Jurkat, Clone E6-1 (cell line): ENCODE measurements at regions not wholly inside any gene's neighbourhood (a gene's known extent, or its start where the extent isn't known, plus 50 kb on each side); places are given as distances from the start of the nearest gene placed in this dataset.

ENCODE experiments used
- DNase-seq: peaks from one replicate; pipeline ENCODE4 v3.0.0-alpha.2; 2011; ENCODE audit warnings: low read depth, low spot score
- H3K4me3 ChIP-seq: 2 replicates; pipeline ENCODE4 v1.5.1; 2011; ENCODE audit warnings: mild to moderate bottlenecking, low read length, control low read depth, moderate library complexity

DNA sequence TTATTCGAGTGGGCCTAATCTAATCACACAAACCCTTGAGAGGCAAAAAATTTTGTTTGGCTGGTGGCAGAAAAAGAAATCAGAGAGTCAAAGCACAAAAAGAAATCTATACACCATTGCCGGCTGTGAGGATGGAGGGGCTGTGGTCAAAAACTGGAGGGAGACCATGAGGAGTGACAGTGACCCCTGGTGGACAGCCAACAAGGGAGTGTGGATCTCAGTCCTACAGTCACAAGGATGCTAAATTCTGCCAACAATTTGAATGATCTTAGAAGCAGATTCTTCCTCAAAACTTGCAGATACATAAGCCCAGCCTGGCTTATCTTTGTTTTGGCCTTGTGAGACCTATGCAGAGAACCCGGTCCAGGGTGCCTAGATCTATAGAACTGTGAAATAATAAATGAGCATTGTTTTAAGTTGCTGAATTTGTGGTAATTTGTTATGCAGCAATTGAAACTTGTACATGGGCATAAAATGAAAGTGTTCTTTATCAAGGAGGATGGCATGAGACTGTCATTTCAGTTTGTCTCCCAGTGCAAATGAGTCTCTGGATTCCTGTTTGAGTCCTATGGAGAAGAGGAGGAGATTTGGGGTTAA lies 103.0 kb upstream of the ARHGEF26 start:
- no peak overlapping the region for H3K4me3 ChIP-seq
- DNase-seq, result peak; percentile 9

DNA sequence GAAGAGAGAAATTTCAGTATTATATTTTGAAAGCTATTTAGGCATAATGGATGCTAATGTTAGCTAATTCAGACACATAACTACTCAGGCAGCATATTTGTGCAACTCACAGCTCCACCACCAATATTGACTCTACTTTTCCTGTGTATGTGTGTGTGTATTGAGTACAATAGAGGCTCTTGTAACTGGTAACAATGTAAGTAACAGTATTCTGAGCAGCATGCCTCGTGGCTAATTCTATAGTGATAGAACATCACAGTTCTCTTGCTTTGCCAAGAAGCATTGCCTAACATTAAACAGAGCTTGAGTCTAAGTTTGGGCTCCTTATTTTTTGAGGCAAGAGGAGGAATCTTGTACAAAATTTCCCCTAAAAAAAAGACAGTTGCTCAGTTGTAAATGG lies 98.6 kb upstream of the ARHGEF26 start:
- no peak overlapping the region for H3K4me3 ChIP-seq
- no peak for DNase-seq

DNA sequence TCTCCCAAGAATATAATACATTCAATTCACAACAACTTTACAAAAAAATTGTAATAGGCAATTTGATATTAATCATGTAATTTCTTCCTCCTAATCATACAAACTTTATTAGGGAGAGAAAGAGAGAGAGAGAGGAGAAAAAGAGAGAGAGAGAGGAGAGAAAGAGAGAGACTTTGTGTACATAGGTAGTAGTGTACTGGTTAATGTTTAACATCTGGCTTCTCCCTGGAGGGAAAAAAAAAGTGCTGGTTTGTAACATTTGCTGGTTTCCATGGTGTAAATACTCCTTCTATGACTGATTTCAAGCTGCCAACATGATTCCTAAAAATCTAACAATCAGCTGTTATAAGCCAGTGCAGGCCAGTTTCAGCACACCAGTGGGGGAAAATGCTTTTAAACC lies 98.0 kb upstream of the ARHGEF26 start:
- no peak for DNase-seq
- no peak overlapping the region for H3K4me3 ChIP-seq

DNA sequence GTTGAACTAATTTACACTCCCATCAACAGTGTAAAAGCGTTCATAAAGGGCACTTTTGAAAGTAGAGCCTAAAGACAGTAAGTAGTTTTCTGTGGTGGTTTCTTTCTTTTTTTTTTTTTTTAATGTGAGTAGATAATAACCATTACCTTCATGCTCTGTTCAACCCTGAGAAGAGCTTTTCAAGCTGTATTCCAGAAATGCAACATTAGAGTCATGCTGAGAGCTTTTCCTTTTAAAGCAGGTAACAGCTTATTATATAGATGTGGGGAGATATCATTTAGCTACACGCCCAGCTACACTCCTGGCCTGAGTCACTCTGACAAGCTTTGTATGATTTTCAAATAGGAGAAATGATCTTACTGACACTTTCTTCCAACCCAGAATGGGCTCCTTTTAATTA lies 96.2 kb upstream of the ARHGEF26 start:
- H3K4me3 ChIP-seq, result no peak overlapping the region
- DNase-seq, result no peak

DNA sequence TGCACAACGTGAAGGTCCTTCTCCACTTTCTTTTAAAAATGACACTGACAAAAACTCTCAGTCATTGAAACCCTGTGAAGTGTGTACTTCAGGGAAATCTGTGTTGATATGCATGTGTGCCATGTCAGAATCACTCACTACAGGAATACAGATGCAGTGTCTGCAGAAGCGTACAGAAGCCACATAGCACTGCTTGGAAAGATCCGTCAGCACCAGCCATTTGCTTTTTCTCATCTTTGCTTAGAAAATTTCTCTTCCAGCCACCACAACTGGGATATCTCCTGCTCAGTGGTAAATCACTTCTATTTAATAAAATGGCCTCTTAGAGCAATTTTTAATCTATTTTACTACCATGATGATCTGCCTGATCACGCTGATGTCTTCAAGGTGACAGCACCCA lies 91.3 kb upstream of the ARHGEF26 start:
- no peak for DNase-seq
- H3K4me3 ChIP-seq, result no peak overlapping the region

DNA sequence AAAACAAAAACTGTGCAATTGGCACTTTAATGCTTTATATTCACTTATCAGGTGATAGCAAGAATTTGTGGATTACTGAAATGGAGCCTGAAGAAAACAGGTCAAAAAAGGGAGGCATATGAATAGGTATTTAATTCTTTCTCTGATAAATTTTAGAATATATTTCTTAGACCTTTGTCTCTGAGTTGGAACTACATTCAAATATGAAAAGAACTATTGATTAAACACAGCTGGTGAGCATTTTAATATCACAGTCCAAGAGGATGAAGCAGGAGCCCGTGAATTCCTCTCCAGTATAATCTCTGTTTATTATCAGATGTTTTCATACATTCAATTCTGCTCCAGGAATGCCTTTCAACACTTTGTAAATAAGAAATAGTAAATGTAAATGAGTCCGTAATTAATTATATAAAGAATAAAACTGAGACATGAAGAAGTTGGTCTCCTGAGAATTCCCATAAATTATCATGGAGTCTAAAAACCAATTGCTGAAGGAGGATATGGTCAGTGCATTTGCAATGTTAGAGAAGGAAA lies 86.3 kb upstream of the ARHGEF26 start:
- no peak for DNase-seq
- no peak overlapping the region for H3K4me3 ChIP-seq

DNA sequence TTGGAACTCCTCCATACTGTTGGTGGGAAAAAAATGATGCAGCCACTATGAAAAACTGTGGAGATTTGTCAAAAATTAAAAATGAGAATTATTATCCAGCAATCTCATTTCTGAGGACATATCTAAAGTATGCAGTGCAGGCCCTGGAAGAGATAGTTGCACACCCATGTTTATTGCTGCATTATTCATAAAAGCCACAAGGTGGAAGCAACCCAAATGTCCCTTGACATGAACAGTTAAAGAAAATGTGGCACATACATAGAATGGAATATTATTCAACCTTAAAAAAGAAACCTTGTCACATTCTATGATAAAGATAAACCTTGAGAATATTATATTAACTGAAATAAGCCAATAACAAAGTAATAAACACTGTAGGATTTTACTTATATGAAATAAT lies 80.9 kb upstream of the ARHGEF26 start:
- H3K4me3 ChIP-seq, result no peak overlapping the region
- DNase-seq, result peak; percentile 27

DNA sequence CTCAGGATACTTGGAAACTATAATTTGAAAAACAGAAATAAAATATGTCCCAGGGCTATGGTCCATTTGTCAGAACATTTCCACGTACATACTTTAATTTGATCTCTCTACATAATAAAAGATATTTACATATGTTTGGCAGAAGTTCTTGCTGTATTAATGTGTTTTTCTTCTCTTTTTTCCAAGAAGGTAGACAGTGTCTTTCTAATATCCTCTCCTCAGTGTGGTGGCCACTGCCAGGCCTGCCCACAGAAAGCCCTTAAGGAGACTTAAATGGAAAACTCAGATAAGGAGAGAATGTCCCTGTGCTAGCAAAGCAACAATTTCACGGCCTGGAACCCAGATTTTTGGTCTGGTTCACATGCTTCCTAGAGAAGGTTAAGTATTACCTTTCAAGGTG lies 76.5 kb upstream of the ARHGEF26 start:
- no peak overlapping the region for H3K4me3 ChIP-seq
- no peak for DNase-seq

DNA sequence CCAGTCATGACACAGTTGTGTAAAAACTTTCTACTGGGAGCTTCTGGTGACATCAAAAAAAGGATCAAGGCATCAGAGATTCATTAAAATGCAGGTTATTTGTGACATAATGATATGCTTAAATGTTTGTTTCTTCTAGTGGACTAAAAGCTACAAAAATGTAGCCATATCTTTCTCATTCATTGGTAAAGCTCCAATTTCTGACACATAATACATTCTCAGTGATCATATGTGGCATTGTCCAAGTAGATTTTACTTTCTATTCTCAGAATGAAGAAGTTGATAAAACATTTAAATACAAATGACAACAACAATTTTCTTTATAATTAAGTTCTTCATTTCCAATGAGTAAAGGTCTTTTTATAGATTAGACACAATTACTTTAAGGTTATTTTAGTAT lies 71.0 kb upstream of the ARHGEF26 start:
- no peak overlapping the region for H3K4me3 ChIP-seq

DNA sequence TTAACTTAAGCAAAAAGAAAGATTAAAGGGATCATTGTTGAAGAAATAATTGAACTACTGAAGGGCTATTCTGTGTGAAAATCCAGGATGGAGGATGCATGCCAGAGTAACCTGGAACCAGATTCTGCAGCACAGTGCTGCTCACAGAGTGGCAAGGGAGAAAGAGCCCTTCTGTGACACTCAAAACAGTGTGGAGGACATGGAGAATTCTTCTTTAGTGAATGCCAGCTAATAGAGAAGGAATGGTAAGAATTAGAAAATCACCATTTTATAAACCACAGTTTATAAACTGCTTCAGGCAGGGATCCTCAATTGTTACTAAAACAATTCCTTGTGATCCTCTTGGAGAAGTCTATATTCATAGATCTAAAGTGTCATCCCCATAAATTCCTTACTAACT lies 70.4 kb upstream of the ARHGEF26 start:
- DNase-seq, result no peak
- no peak overlapping the region for H3K4me3 ChIP-seq

More for the DNA sequence above, 71.0 kb upstream of the ARHGEF26 start:
- DNase-seq, result no peak

DNA sequence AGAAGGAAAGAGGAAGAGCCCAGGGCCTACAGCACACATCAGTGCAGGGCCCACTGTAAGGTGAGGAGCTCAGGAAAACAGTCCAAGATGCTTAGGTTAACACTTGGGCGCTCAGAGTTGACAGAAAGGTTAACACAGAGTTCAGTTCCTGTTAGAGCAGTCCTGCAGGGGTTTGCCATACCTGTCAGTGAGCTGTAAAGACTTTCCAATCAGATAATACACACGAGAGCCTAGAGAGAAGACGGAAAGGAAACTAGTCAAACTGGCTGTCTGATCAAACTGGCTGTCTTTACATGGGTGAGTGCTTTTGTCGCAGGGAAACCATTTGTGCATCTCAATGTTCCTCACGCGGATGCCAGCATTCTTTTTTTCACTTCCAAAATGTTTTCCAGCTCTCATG lies 61.4 kb upstream of the ARHGEF26 start:
- no peak for DNase-seq
- H3K4me3 ChIP-seq, result no peak overlapping the region

DNA sequence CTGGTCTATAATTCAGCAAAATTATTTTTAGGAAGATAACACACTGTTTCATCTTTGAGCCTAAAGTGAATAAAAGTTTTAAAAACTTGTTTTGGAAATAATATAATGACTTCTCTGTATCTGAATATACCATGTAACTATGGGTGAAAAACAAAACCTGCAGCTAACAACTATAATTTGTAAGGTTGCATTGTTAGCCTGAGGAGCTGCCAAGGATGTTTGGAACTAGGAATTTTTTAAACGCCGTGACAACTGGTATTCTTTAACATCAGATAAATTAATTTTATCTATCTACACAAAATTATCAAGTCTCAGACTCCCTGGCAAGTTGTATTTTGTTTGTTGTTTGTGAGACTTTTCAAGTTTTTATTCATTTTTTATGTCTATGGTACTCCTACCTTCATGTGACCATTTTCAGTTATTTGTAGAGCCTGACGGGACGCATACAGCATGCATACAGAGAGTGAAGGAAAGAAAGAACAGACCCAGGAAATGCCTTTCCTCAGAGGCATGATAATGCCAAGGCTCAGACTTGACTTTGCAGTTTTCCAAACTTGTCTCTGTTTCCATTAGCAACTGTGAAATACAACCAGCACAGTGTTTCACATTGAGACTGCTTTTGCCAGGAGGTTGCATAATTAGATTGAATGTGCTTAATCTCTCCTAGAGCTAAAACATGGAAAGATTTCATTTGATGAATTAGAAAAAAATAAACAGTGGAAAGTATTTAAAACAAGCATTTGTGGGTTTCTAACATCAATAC lies 60.8 kb upstream of the ARHGEF26 start:
- no peak for DNase-seq
- no peak overlapping the region for H3K4me3 ChIP-seq

DNA sequence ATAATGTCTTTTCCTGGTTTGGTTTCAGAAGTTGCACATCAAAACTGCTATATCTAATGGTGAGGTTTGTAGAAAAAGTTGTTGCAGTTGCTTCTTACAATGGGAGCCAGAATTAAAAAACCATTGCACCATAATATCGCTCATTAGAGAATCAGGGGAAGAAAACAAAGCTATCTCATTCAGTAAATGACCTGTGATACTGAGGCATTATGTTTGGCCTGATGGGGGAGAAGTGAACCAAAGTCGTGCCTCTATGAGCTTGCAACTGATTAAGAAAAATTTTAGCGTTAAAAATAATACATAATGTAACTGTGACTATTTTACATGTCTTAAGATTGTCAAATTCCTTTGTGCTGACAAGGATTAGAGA lies 60.2 kb upstream of the ARHGEF26 start:
- no peak for DNase-seq
- no peak overlapping the region for H3K4me3 ChIP-seq

DNA sequence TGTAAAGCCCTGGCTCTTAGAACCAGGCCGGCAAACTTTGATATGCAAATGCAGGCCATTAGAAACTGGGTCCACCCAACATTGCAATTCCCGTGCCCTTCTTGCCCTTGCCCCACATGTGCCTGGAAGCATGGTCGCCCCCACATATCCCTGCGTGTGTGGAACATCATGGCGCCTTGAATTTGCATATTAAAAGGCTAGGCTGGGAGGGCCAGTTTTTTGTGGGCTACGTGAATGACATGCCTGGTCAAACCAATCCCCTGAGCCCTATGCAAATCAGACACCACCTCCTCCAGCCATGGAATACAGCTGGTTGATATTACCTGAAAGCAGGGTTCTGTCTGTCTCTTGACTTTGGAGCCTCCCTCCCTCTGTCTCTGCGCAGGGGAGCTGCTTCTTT lies 58.7 kb upstream of the ARHGEF26 start:
- DNase-seq, result no peak
- no peak overlapping the region for H3K4me3 ChIP-seq

DNA sequence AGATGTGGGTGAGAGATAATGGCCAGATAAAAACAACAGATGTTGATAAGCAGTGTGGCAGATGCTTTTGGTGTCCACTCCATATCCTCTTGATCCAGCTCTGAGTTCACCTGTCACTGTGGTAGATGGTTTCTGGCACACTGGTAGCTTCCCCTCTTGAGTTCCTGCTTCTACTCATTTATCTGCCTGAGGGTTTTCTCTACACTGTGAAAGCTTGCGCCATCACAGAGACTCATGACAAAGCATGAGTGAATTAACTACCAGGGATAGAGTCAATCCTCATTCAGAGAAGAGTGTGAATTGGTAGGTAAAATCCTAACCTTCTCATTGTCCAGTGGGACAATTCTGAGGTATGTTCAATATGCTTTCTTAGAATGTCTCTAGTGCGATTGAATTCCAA lies 50.0 kb upstream of the ARHGEF26 start:
- H3K4me3 ChIP-seq, result no peak overlapping the region
- no peak for DNase-seq
